Stomach (tissue), 8 donors: ENCODE measurements at regions not wholly inside any gene's neighbourhood (a gene's known extent, or its start where the extent isn't known, plus 50 kb on each side); places are given as distances from the start of the nearest gene placed in this dataset.

Experiments
- DNase-seq, 2 donors: peaks; one replicate each; pipeline versions ENCODE4 v3.0.0 to v3.0.0-alpha.2; 2013 to 2019
- H3K27ac ChIP-seq, 5 donors: fragments of 200-600 bp in 4 of 5; sonication (generic) in 4 of 5; one replicate each; pipeline ENCODE4 v1.5.1; 2013 to 2019; ENCODE audit warnings: mild to moderate bottlenecking in 1 of 5, moderate library complexity in 1 of 5
- H3K27me3 ChIP-seq, 3 donors: fragments of 200-600 bp; sonication (generic); one replicate each; pipeline ENCODE4 v1.5.1; 2017 to 2019; ENCODE audit warnings: mixed run types in 1 of 3
- H3K36me3 ChIP-seq, 4 donors: fragments of 200-600 bp; sonication (generic); 1 replicate in 3 of 4; 2 replicates in 1 of 4; pipeline ENCODE4 v1.5.1; 2016 to 2019
- H3K4me1 ChIP-seq, 4 donors: fragments of 200-600 bp; sonication (generic); one replicate each; pipeline ENCODE4 v1.5.1; 2016 to 2019
- H3K4me3 ChIP-seq, 4 donors: fragments of 200-600 bp; sonication (generic) in 3 of 4; one replicate each; pipeline ENCODE4 v1.5.1; 2016 to 2019; ENCODE audit warnings: mild to moderate bottlenecking in 1 of 4
- H3K9me3 ChIP-seq, 4 donors: fragments of 200-600 bp; sonication (generic); one replicate each; pipeline ENCODE4 v1.5.1; 2016 to 2019
- EP300 ChIP-seq: sonication (generic); formaldehyde crosslinking; IDR thresholded peaks from one replicate; pipeline ENCODE4 v1.6.1; 2017; ENCODE audit warnings: antibody characterized with exemption
- POLR2A ChIP-seq, 4 donors: fragments of 450-650 bp; IDR thresholded peaks; one replicate each; pipeline ENCODE4 v1.6.1; 2016; ENCODE audit warnings: antibody characterized with exemption in 4 of 4, control low read depth in 2 of 4, mild to moderate bottlenecking in 1 of 4, moderate library complexity in 1 of 4
- POLR2AphosphoS5 ChIP-seq, 3 donors: sonication (generic); formaldehyde crosslinking; IDR thresholded peaks; one replicate each; pipeline ENCODE4 v1.6.1; 2016; ENCODE audit warnings: antibody characterized with exemption in 3 of 3
- WGBS, 5 donors: extraction: QIAGEN DNeasy Blood & Tissue Kit in 3 of 5; methylation state at CpG; one replicate each; pipeline versions ENCODE4 v1.1.5 to v1.1.7; 2013 to 2018; 5-methylcytosine and 5-hydroxymethylcytosine counted together
- intact Hi-C: fragments of 100-400 bp; cut with DNase I; formaldehyde crosslinking; loops from one replicate; pipeline ENCODE4 v1.15.1; 2023; ENCODE audit warnings: low total_unique reads
- TF ChIP-seq, protein P1 (sequence below), 7 experiments: fragments of 450-650 bp in 4 of 7; fragments of 200-600 bp in 3 of 7; sonication (generic) in 3 of 7; IDR thresholded peaks; one replicate each; pipeline ENCODE4 v1.5.1; 2016 to 2019; ENCODE audit warnings: antibody characterized with exemption in 7 of 7, control low read depth in 2 of 7, mild to moderate bottlenecking in 1 of 7
- donor health status: healthy with polysubstance abuse.
- donor health status: Bipolar disorder and iron deficiency.
- donor health status: healthy.

DNA sequence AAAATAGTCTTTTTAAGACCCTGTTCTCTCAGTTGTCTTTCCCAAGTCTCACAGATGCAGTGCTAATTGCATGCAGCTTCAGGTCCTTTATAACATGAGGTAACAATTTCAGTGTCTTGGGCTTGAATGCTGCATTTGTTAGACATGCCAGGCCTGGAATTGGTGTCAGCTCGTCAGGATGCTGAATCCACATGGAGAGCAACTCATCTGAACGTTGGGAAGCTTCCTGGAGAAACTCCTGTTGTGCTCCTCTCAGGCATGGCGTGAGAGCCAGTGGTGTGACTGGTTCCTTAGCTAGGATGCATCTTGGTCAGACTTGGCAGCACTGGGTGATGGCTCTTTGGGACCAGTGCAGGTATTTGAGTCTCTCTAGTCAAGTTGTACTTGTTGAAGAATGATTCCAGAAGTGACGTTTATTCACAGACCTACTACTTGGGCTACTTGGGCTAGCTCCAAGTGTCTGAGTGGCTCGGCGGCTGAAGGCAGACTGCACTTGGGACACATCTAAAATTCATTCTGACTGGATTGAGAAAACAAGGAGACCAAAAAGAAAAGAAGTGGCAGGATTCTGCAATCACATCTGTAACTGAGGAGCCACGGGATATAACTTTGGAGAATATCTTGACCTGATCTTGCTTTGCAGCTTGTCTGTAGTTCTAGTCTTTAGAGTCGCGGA is 134.8 kb upstream of the ARHGAP5 start:
- no peaks in the 10 kb centered on the region for H3K9me3 ChIP-seq
- no peaks in the 10 kb centered on the region for H3K27me3 ChIP-seq
- peaks cover 5 to 12% (median 10%) of the 10 kb centered on the region in 4 donors for H3K4me1 ChIP-seq
- intact Hi-C loops: no loop called here
- H3K4me3 ChIP-seq: no peak overlapping the region
- no peaks in the 10 kb centered on the region for H3K36me3 ChIP-seq
- DNase-seq: no peak
- TF ChIP-seq, protein P1, sequence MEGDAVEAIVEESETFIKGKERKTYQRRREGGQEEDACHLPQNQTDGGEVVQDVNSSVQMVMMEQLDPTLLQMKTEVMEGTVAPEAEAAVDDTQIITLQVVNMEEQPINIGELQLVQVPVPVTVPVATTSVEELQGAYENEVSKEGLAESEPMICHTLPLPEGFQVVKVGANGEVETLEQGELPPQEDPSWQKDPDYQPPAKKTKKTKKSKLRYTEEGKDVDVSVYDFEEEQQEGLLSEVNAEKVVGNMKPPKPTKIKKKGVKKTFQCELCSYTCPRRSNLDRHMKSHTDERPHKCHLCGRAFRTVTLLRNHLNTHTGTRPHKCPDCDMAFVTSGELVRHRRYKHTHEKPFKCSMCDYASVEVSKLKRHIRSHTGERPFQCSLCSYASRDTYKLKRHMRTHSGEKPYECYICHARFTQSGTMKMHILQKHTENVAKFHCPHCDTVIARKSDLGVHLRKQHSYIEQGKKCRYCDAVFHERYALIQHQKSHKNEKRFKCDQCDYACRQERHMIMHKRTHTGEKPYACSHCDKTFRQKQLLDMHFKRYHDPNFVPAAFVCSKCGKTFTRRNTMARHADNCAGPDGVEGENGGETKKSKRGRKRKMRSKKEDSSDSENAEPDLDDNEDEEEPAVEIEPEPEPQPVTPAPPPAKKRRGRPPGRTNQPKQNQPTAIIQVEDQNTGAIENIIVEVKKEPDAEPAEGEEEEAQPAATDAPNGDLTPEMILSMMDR (IDR thresholded peaks at IDR 0.05): no peak
- TF ChIP-seq EP300 (no peak), POLR2A (IDR thresholded peaks at IDR 0.05) (no peak), POLR2AphosphoS5 (IDR thresholded peaks at IDR 0.05) (no peak)
- no peak overlapping the region for H3K27ac ChIP-seq
- 78 to 86% (median 83%) methylated on average over 9 of the region's 9 CpGs for WGBS, 5 donors

GRCh38 chr14:31943217-31943799 is 133.8 kb upstream of the ARHGAP5 start:
- H3K4me3 ChIP-seq: no peak overlapping the region
- no peaks in the 10 kb centered on the region for H3K27me3 ChIP-seq
- DNase-seq: no peak
- no peaks in the 10 kb centered on the region for H3K9me3 ChIP-seq
- TF ChIP-seq, protein P1 (IDR thresholded peaks at IDR 0.05): no peak
- no peak for TF ChIP-seq EP300
- TF ChIP-seq POLR2A (IDR thresholded peaks at IDR 0.05): no peak
- TF ChIP-seq POLR2AphosphoS5 (IDR thresholded peaks at IDR 0.05): no peak
- intact Hi-C loops: no loop called here
- 68 to 79% (median 78%) methylated on average over 5 of the region's 5 CpGs for WGBS, 5 donors
- peak overlapping the region in 1 of 5 donors; percentile 80 for H3K27ac ChIP-seq
- H3K4me1 ChIP-seq: peaks cover 5 to 12% (median 10%) of the 10 kb centered on the region in 4 donors
- H3K36me3 ChIP-seq: no peaks in the 10 kb centered on the region

DNA sequence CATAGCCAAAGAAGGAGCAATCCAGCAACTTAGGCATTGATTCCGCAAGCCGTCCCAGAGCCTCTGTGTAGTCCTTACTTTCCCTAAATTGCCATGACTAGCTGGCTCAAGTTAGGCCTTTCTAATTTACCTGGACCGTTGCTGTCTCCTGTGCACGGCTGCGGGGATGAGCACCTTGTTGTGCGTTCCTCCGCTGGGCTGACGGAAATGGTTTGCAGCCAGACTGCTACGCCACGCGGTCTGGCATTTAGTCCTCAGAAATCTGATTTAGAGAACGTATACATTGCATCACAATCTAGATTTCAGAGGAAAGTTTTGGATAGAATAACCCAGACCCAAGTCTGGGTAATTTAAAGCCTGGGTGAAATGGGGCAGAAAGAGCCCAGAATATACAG is 133.2 kb upstream of the ARHGAP5 start:
- TF ChIP-seq EP300: no peak
- no peak for TF ChIP-seq POLR2AphosphoS5 (IDR thresholded peaks at IDR 0.05)
- no peak for TF ChIP-seq POLR2A (IDR thresholded peaks at IDR 0.05)
- TF ChIP-seq, protein P1 (IDR thresholded peaks at IDR 0.05): no peak
- Histone ChIP-seq H3K27ac (peak overlapping the region; percentile 12 to 80 (median 71)), H3K36me3 (no peaks in the 10 kb centered on the region), H3K27me3 (no peaks in the 10 kb centered on the region), H3K4me1 (peaks cover 5 to 12% (median 10%) of the 10 kb centered on the region in 4 donors), H3K4me3 (no peak overlapping the region), H3K9me3 (no peaks in the 10 kb centered on the region)
- intact Hi-C loops: no loop called here
- no peak for DNase-seq
- WGBS, 5 donors: 89 to 94% (median 93%) methylated on average over 12 of the region's 12 CpGs

DNA sequence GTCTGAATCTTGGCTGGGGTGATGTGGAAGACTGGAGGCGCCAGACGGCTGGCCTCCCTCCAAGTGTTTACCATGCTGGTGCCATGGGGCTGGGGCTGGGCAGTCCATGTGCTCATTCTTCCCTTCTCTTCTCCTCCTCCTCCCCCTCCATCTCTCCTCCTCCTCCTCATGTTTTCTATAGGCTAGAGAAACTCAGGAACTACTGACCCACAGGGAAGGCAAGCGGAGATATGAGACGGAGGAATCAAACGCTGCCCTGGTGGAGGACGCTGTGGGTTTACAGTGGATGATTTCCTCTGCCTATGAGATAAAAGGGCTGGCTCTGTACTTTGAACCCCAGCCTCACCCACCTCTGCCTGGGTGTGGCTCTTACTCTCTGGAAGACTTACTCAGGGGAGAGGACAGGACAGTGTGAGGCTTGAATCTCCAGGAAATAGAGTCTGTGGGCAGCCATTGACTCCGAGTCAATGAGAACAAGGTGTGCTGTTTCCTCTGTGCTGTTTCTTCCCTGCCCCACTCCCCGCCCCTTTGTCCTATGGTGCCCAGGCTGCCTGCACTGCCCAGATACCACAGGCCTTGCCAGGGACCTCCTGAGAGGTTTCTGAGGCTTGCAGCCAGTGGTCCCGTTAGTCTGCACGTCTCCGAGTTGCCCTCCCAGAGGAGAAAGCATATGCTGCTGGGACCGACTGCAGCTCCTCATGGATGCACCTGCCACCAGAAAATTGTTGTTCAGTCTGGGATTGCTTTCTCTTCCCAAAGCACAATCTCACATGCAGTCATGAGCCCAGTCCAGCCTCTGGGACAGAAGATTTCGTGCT is 132.6 kb upstream of the ARHGAP5 start:
- H3K36me3 ChIP-seq: no peaks in the 10 kb centered on the region
- H3K4me3 ChIP-seq: no peak overlapping the region
- H3K4me1 ChIP-seq: peaks cover 5 to 12% (median 10%) of the 10 kb centered on the region in 4 donors
- H3K27me3 ChIP-seq: no peaks in the 10 kb centered on the region
- no peak for TF ChIP-seq POLR2A (IDR thresholded peaks at IDR 0.05)
- peak in 2 of 3 donors; percentile 19 to 56 for TF ChIP-seq POLR2AphosphoS5 (IDR thresholded peaks at IDR 0.05)
- TF ChIP-seq EP300: no peak
- WGBS, 5 donors: 21 to 58% (median 30%) methylated on average over 10 to 13 of the region's 13 CpGs
- DNase-seq: peak; percentile 57 to 73
- H3K9me3 ChIP-seq: no peaks in the 10 kb centered on the region
- intact Hi-C loops: no loop called here
- H3K27ac ChIP-seq: peak overlapping the region; percentile 12 to 80 (median 71)
